ENCODE measurements at regions not wholly inside any gene's neighbourhood (a gene's known extent, or its start where the extent isn't known, plus 50 kb on each side); places are given as distances from the start of the nearest gene placed in this dataset.
"Not testable (repeated sequence)": the region's sequence is repeated elsewhere in the genome, so short reads cannot be mapped to it uniquely, and the experiment has no call there.

- no peak for DNase-seq
Observed at GRCh38 chr13:111564606-111565005, 244.2 kb downstream of the TEX29 start.

GRCh38 chr13:111565400-111565799, 245.0 kb downstream of the TEX29 start:
- no peak for DNase-seq

- no peak for DNase-seq
Observed at GRCh38 chr13:111566567-111566966, 246.1 kb downstream of the TEX29 start.

- DNase-seq, result no peak
Observed at GRCh38 chr13:111567637-111568036, 247.2 kb downstream of the TEX29 start.

GRCh38 chr13:111568290-111568689, 247.8 kb downstream of the TEX29 start:
- DNase-seq, result no peak

GRCh38 chr13:111570911-111571310, 250.5 kb downstream of the TEX29 start:
- no peak for DNase-seq

- no peak for DNase-seq
Observed at GRCh38 chr13:111572956-111573761, 252.7 kb downstream of the TEX29 start.

- no peak for DNase-seq
Observed at GRCh38 chr13:111573801-111574200, 253.4 kb downstream of the TEX29 start.

GRCh38 chr13:111575276-111575675, 254.8 kb downstream of the TEX29 start:
- no peak for DNase-seq

GRCh38 chr13:111575719-111576118, 255.3 kb downstream of the TEX29 start:
- DNase-seq, result no peak

- DNase-seq, result no peak
Observed at GRCh38 chr13:111577208-111577828, 256.9 kb downstream of the TEX29 start.

GRCh38 chr13:111577956-111578605, 257.6 kb downstream of the TEX29 start:
- no peak for DNase-seq

GRCh38 chr13:111584101-111584672, 263.7 kb downstream of the TEX29 start:
- no peak for DNase-seq

- no peak for DNase-seq
Observed at GRCh38 chr13:111584870-111585269, 264.4 kb downstream of the TEX29 start.

GRCh38 chr13:111586291-111586690, 265.8 kb downstream of the TEX29 start:
- no peak for DNase-seq

GRCh38 chr13:111587249-111587648, 266.8 kb downstream of the TEX29 start:
- DNase-seq, result no peak

GRCh38 chr13:111589321-111589720, 268.9 kb downstream of the TEX29 start:
- DNase-seq, result no peak

- DNase-seq, result no peak
Observed at GRCh38 chr13:111589992-111590391, 269.6 kb downstream of the TEX29 start.

- no peak for DNase-seq
Observed at GRCh38 chr13:111590796-111591195, 270.4 kb downstream of the TEX29 start.

- not testable (repeated sequence) for DNase-seq
Observed at GRCh38 chr13:111593490-111593889, 273.0 kb downstream of the TEX29 start.

- no peak for DNase-seq
Observed at GRCh38 chr13:111594606-111595005, 274.2 kb downstream of the TEX29 start.

- DNase-seq, result no peak
Observed at GRCh38 chr13:111595276-111595675, 274.8 kb downstream of the TEX29 start.

GRCh38 chr13:111595791-111596190, 275.3 kb downstream of the TEX29 start:
- no peak for DNase-seq

- no peak for DNase-seq
Observed at GRCh38 chr13:111597191-111597611, 276.8 kb downstream of the TEX29 start.
